ENCODE measurements at regions not wholly inside any gene's neighbourhood (a gene's known extent, or its start where the extent isn't known, plus 50 kb on each side); places are given as distances from the start of the nearest gene placed in this dataset.

GRCh38 chr11:128279866-128280265 lies 307.5 kb downstream of the ETS1 start:
- Histone ChIP-seq H2AFZ (replicated peaks; ENCODE audit: low read length, poor library complexity) (no peak overlapping the region), H3K4me1 (ENCODE audit: control insufficient read depth, insufficient read depth, low read length) (no peaks in the 10 kb centered on the region), H4K20me1 (ENCODE audit: insufficient read depth, low read length) (no peaks in the 10 kb centered on the region), H3K4me3 (ENCODE audit: insufficient read depth, low read depth, low read length) (no peak overlapping the region), H3K9me3 (ENCODE audit: control insufficient read depth, insufficient read depth, low read length) (peaks cover 3% of the 10 kb centered on the region; the same call in 1 of the 2 replicates), H3K27ac (ENCODE audit: insufficient read depth, low read length) (no peak overlapping the region), H3K9me1 (ENCODE audit: insufficient read depth, low read length) (no peaks in the 10 kb centered on the region), H4K8ac (ENCODE audit: low read depth in 2 of 2, low read length in 2 of 2) (no peak overlapping the region), H2AK9ac (replicated peaks; ENCODE audit: low read depth, low read length, poor library complexity) (no peak overlapping the region), H2BK5ac (ENCODE audit: low read depth, low read length, poor library complexity, severe bottlenecking) (no peak overlapping the region), H4K5ac (ENCODE audit: low read depth, low read length) (no peak overlapping the region), H2BK20ac (ENCODE audit: low read depth, low read length) (no peak overlapping the region), H3K4me2 (ENCODE audit: low read depth, low read length) (no peak overlapping the region), H4K91ac (ENCODE audit: insufficient read depth, low read depth, low read length) (no peak overlapping the region), H3K14ac (replicated peaks; ENCODE audit: low read depth, low read length) (no peak overlapping the region), H2BK120ac (ENCODE audit: low read depth, low read length) (no peak overlapping the region), H2BK15ac (ENCODE audit: low read depth, low read length) (no peak overlapping the region), H3K79me1 (ENCODE audit: low read depth in 1 of 2, low read length in 2 of 2) (no peaks in the 10 kb centered on the region), H2AK5ac (ENCODE audit: low read depth, low read length) (no peak overlapping the region), H3K9ac (ENCODE audit: low read depth, low read length) (no peak overlapping the region), H3K56ac (ENCODE audit: extremely low read depth, insufficient read depth, low read length) (no peak overlapping the region), H3K4ac (ENCODE audit: low read depth, low read length) (no peak overlapping the region), H3K27me3 (ENCODE audit: control insufficient read depth, insufficient read depth, low read length) (peaks cover 3% of the 10 kb centered on the region; the same call in 1 of the 2 replicates), H3K23ac (ENCODE audit: low read depth, low read length) (no peak overlapping the region), H3K18ac (ENCODE audit: low read depth, low read length) (no peak overlapping the region), H3K36me3 (ENCODE audit: control insufficient read depth, insufficient read depth, low read length) (no peaks in the 10 kb centered on the region)
- ATAC-seq (ENCODE audit: low read depth) (no peak), DNase-seq (peak; percentile 35)
- in situ Hi-C loops (cut with MboI; ENCODE audit: low sequenced_read_pairs), result loop anchor here (10.0 kb wide), 2 partner anchors 245 to 555 kb away; no protein-coding TSS in a partner anchor
- intact Hi-C loops (cut with micrococcal nuclease), result no loop called here
- POLR2A ChIA-PET (ENCODE audit: unreplicated experiment), result no interaction called here
- CTCF ChIA-PET, result interaction anchor here (1.2 kb wide), 1 partner anchor 351 kb away, joined by 4 read pairs; no protein-coding TSS in a partner anchor
- 100% methylated on average over 1 of the region's 1 CpG; no CpG with 5 or more reads in 1 of the 2 experiments for WGBS, 2 experiments (ENCODE audit: extremely low coverage in 2 of 2, insufficient read length in 1 of 2)
- dilution Hi-C loops (cut with HindIII; ENCODE audit: low sequenced_read_pairs, unreplicated experiment), result no loop called here
- no peak for TF ChIP-seq MXI1 (IDR thresholded peaks at IDR 0.05; ENCODE audit: borderline replicate concordance, low read depth, low read length)
- TF ChIP-seq MAFK (IDR thresholded peaks at IDR 0.05; ENCODE audit: low read depth, low read length), result no peak
- no peak for TF ChIP-seq CTCF (conservative IDR thresholded peaks at IDR 0.05; ENCODE audit: low read depth, low read length)
- TF ChIP-seq CEBPB (IDR thresholded peaks at IDR 0.05; ENCODE audit: low read depth, low read length), result no peak
- TF ChIP-seq ELK1 (IDR thresholded peaks at IDR 0.05; ENCODE audit: borderline replicate concordance, low read depth, low read length), result no peak
- TF ChIP-seq NFE2L2 (IDR thresholded peaks at IDR 0.05; ENCODE audit: low read depth, low read length), result no peak
- TF ChIP-seq BHLHE40 (IDR thresholded peaks at IDR 0.05; ENCODE audit: low read depth, low read length), result no peak
- TF ChIP-seq FOS (IDR thresholded peaks at IDR 0.05; ENCODE audit: low read depth, low read length), result no peak
- TF ChIP-seq CHD1 (IDR thresholded peaks at IDR 0.05; ENCODE audit: low read depth, low read length), result no peak
- no peak for TF ChIP-seq RAD21 (IDR thresholded peaks at IDR 0.05; ENCODE audit: low read length)
- TF ChIP-seq SMC3 (IDR thresholded peaks at IDR 0.05; ENCODE audit: low read depth, low read length), result no peak
- no peak for TF ChIP-seq RCOR1 (IDR thresholded peaks at IDR 0.05; ENCODE audit: insufficient replicate concordance, low read length)
- TF ChIP-seq RFX5 (IDR thresholded peaks at IDR 0.05; ENCODE audit: low read depth, low read length), result no peak
- TF ChIP-seq POLR2A (IDR thresholded peaks at IDR 0.05; ENCODE audit: low read depth, low read length), result no peak
- no peak for TF ChIP-seq MAZ (IDR thresholded peaks at IDR 0.05; ENCODE audit: borderline replicate concordance, low read depth, low read length)
- no peak for TF ChIP-seq USF2 (IDR thresholded peaks at IDR 0.05; ENCODE audit: low read depth, low read length)
- BruUV-seq (replicated peaks), result no TSS peak
